ENCODE measurements at regions not wholly inside any gene's neighbourhood (a gene's known extent, or its start where the extent isn't known, plus 50 kb on each side); places are given as distances from the start of the nearest gene placed in this dataset.

DNA sequence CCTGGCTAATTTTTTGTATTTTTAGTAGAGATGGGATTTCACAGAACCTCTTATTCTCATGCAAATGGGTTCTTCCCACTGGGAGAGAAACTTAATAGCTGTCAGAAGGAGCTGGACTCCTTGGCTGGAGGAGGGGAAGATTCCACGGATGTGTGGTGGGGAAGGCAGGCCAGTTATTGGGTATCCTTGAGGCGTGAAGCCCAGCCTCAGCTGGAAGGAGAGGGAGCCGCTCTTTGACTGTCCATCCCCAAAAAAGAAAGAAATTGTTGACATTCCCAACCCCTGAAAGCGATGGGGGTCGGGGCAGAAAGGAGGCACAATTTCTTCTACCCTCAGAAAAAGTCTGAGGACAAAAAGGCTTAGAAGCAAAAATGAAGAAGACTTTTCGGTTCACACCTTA, 983.1 kb upstream of the PABPC4L start:
- no peak overlapping the region for H3K4me2 ChIP-seq (ENCODE audit: insufficient read depth, low read length)
- no peaks in the 10 kb centered on the region for H3K79me2 ChIP-seq (ENCODE audit: control insufficient read depth, insufficient read depth, low read length)
- H4K20me1 ChIP-seq (replicated peaks; ENCODE audit: control insufficient read depth, extremely low read depth, insufficient read depth, low read length), result no peaks in the 10 kb centered on the region
- DNase-seq (ENCODE audit: low read depth, low spot score) (no peak), FAIRE-seq (no peak)
- H3K9me3 ChIP-seq (replicated peaks; ENCODE audit: control insufficient read depth, insufficient read depth, low read length), result no peaks in the 10 kb centered on the region
- H3K4me1 ChIP-seq (ENCODE audit: control insufficient read depth, extremely low read depth, insufficient read depth, low read length), result no peaks in the 10 kb centered on the region
- no peaks in the 10 kb centered on the region for H3K9me1 ChIP-seq (replicated peaks; ENCODE audit: control insufficient read depth, extremely low read depth, insufficient read depth, low read length)
- no TSS peak for BruUV-seq (replicated peaks)
- intact Hi-C loops (cut with micrococcal nuclease) (no loop called here), dilution Hi-C loops (cut with MboI; ENCODE audit: extremely low pct_ligation_motif_present, low sequenced_read_pairs) (no loop called here)
- no peak overlapping the region for H3K9ac ChIP-seq (replicated peaks; ENCODE audit: extremely low read depth, insufficient read depth, low read length)
- no peak overlapping the region for H2AFZ ChIP-seq (ENCODE audit: low read depth, low read length)
- POLR2A ChIA-PET, result no interaction called here
- H3K4me3 ChIP-seq (replicated peaks in 1 of 3; ENCODE audit: insufficient read depth in 1 of 3, low read depth in 1 of 3, low read length in 3 of 3), result no peak overlapping the region
- H3K27ac ChIP-seq (ENCODE audit: insufficient read depth, low read depth, low read length), result no peak overlapping the region
- H3K27me3 ChIP-seq (ENCODE audit: control insufficient read depth in 2 of 2, insufficient read depth in 2 of 2, low read length in 2 of 2), result no peaks in the 10 kb centered on the region
- CTCF ChIA-PET, result no interaction called here
- TF ChIP-seq MYC (IDR thresholded peaks at IDR 0.05; ENCODE audit: low read depth, low read length) (no peak), GATA2 (IDR thresholded peaks at IDR 0.05; ENCODE audit: insufficient read depth, insufficient read length, low read depth, low read length) (no peak), JUN (IDR thresholded peaks at IDR 0.05; ENCODE audit: borderline replicate concordance, insufficient read depth, insufficient read length, low read depth) (no peak), POLR2A (IDR thresholded peaks at IDR 0.05; ENCODE audit: low read depth, low read length) (no peak), EZH2 (IDR thresholded peaks at IDR 0.05; ENCODE audit: borderline replicate concordance, low read depth, low read length, severe bottlenecking) (no peak), POLR2AphosphoS5 (IDR thresholded peaks at IDR 0.05; ENCODE audit: insufficient read depth, low read depth, low read length) (no peak), FOS (IDR thresholded peaks at IDR 0.05; ENCODE audit: borderline replicate concordance, insufficient read depth, low read length) (no peak)
- TF ChIP-seq, protein P1, sequence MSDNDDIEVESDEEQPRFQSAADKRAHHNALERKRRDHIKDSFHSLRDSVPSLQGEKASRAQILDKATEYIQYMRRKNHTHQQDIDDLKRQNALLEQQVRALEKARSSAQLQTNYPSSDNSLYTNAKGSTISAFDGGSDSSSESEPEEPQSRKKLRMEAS (IDR thresholded peaks at IDR 0.05; ENCODE audit: insufficient read depth, insufficient read length), result no peak
- TF ChIP-seq, protein P2, sequence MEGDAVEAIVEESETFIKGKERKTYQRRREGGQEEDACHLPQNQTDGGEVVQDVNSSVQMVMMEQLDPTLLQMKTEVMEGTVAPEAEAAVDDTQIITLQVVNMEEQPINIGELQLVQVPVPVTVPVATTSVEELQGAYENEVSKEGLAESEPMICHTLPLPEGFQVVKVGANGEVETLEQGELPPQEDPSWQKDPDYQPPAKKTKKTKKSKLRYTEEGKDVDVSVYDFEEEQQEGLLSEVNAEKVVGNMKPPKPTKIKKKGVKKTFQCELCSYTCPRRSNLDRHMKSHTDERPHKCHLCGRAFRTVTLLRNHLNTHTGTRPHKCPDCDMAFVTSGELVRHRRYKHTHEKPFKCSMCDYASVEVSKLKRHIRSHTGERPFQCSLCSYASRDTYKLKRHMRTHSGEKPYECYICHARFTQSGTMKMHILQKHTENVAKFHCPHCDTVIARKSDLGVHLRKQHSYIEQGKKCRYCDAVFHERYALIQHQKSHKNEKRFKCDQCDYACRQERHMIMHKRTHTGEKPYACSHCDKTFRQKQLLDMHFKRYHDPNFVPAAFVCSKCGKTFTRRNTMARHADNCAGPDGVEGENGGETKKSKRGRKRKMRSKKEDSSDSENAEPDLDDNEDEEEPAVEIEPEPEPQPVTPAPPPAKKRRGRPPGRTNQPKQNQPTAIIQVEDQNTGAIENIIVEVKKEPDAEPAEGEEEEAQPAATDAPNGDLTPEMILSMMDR (IDR thresholded peaks at IDR 0.05; ENCODE audit: extremely low read depth in 1 of 2, insufficient read depth in 1 of 2, low read depth in 1 of 2, low read length in 2 of 2), result no peak
- H3K36me3 ChIP-seq (ENCODE audit: control insufficient read depth in 2 of 2, extremely low read depth in 1 of 2, insufficient read depth in 2 of 2, low read length in 2 of 2), result no peaks in the 10 kb centered on the region
